ENCODE measurements at regions not wholly inside any gene's neighbourhood (a gene's known extent, or its start where the extent isn't known, plus 50 kb on each side); places are given as distances from the start of the nearest gene placed in this dataset.

GRCh38 chr4:11286533-11286932 lies 142.2 kb downstream of the HS3ST1 start:
- Histone ChIP-seq H3K27me3 (no peaks in the 10 kb centered on the region), H3K4me1 (no peaks in the 10 kb centered on the region), H3K9me3 (no peaks in the 10 kb centered on the region), H3K4me3 (no peak overlapping the region), H3K36me3 (replicated peaks in 1 of 2; ENCODE audit: insufficient read depth in 1 of 2, low read depth in 2 of 2) (no peaks in the 10 kb centered on the region), H3K27ac (no peak overlapping the region)
- no peak for ATAC-seq
- intact Hi-C loops (cut with DNase I) = no loop called here
- 6 to 14% methylated on average over 2 of the region's 2 CpGs for WGBS, 2 donors
- TF ChIP-seq, protein P1, sequence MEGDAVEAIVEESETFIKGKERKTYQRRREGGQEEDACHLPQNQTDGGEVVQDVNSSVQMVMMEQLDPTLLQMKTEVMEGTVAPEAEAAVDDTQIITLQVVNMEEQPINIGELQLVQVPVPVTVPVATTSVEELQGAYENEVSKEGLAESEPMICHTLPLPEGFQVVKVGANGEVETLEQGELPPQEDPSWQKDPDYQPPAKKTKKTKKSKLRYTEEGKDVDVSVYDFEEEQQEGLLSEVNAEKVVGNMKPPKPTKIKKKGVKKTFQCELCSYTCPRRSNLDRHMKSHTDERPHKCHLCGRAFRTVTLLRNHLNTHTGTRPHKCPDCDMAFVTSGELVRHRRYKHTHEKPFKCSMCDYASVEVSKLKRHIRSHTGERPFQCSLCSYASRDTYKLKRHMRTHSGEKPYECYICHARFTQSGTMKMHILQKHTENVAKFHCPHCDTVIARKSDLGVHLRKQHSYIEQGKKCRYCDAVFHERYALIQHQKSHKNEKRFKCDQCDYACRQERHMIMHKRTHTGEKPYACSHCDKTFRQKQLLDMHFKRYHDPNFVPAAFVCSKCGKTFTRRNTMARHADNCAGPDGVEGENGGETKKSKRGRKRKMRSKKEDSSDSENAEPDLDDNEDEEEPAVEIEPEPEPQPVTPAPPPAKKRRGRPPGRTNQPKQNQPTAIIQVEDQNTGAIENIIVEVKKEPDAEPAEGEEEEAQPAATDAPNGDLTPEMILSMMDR (IDR thresholded peaks at IDR 0.05) = no peak
- TF ChIP-seq POLR2A (IDR thresholded peaks at IDR 0.05) = no peak
- no peak for DNase-seq

- TF ChIP-seq POLR2A (IDR thresholded peaks at IDR 0.05) = no peak
- TF ChIP-seq, protein P1 (IDR thresholded peaks at IDR 0.05) = no peak
- no peak for ATAC-seq
- Histone ChIP-seq H3K36me3 (replicated peaks in 1 of 2; ENCODE audit: insufficient read depth in 1 of 2, low read depth in 2 of 2) (no peaks in the 10 kb centered on the region), H3K27ac (no peak overlapping the region), H3K27me3 (no peaks in the 10 kb centered on the region), H3K4me3 (no peak overlapping the region), H3K4me1 (no peaks in the 10 kb centered on the region), H3K9me3 (no peaks in the 10 kb centered on the region)
- 29 to 43% methylated on average over 1 of the region's 1 CpG for WGBS, 2 donors
- intact Hi-C loops (cut with DNase I) = no loop called here
- no peak for DNase-seq
These were observed 147.0 kb downstream of the HS3ST1 start for GRCh38 chr4:11281720-11282119.

DNA sequence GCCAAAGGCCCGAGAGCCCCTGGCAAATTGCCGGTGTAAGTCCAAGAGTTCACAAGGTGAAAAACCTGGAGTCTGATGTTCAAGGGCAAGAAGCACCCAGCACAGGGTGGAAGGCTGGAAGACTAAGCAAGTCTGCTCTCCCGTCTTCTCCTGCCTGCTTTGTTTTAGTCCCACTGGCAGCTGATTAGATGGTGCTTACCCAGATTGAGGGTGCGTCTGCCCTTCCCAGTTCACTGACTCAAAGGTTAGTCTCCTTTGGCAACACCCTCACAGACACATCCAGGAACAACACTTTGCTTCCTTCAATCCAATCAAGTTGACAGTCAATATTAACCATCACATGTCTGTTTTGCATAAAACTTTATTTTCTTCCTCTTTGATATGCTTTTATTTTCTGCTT lies 157.4 kb downstream of the HS3ST1 start:
- 59 to 67% methylated on average over 4 of the region's 4 CpGs for WGBS, 2 donors
- DNase-seq (no peak), ATAC-seq (no peak)
- no peaks in the 10 kb centered on the region for H3K9me3 ChIP-seq
- no peak overlapping the region for H3K27ac ChIP-seq
- no peaks in the 10 kb centered on the region for H3K4me1 ChIP-seq
- no peak overlapping the region for H3K4me3 ChIP-seq
- TF ChIP-seq, protein P1 (IDR thresholded peaks at IDR 0.05) = no peak
- no peak for TF ChIP-seq POLR2A (IDR thresholded peaks at IDR 0.05)
- H3K36me3 ChIP-seq (replicated peaks in 1 of 2; ENCODE audit: insufficient read depth in 1 of 2, low read depth in 2 of 2) = no peaks in the 10 kb centered on the region
- intact Hi-C loops (cut with DNase I) = no loop called here
- no peaks in the 10 kb centered on the region for H3K27me3 ChIP-seq

GRCh38 chr4:11268149-11268548 lies 160.5 kb downstream of the HS3ST1 start:
- H3K27ac ChIP-seq = no peak overlapping the region
- H3K36me3 ChIP-seq (replicated peaks in 1 of 2; ENCODE audit: insufficient read depth in 1 of 2, low read depth in 2 of 2) = no peaks in the 10 kb centered on the region
- ATAC-seq = no peak
- WGBS, 2 donors = 21 to 23% methylated on average over 2 of the region's 2 CpGs
- no peaks in the 10 kb centered on the region for H3K4me1 ChIP-seq
- no peak for TF ChIP-seq POLR2A (IDR thresholded peaks at IDR 0.05)
- TF ChIP-seq, protein P1 (IDR thresholded peaks at IDR 0.05) = no peak
- H3K4me3 ChIP-seq = no peak overlapping the region
- intact Hi-C loops (cut with DNase I) = no loop called here
- H3K9me3 ChIP-seq = no peaks in the 10 kb centered on the region
- no peak for DNase-seq
- no peaks in the 10 kb centered on the region for H3K27me3 ChIP-seq

GRCh38 chr4:11264841-11265240 lies 163.9 kb downstream of the HS3ST1 start:
- 35 to 36% methylated on average over 1 of the region's 1 CpG for WGBS, 2 donors
- intact Hi-C loops (cut with DNase I) = no loop called here
- ATAC-seq = no peak
- no peaks in the 10 kb centered on the region for H3K36me3 ChIP-seq (replicated peaks in 1 of 2; ENCODE audit: insufficient read depth in 1 of 2, low read depth in 2 of 2)
- no peak overlapping the region for H3K4me3 ChIP-seq
- no peak overlapping the region for H3K27ac ChIP-seq
- no peaks in the 10 kb centered on the region for H3K9me3 ChIP-seq
- DNase-seq = no peak
- no peaks in the 10 kb centered on the region for H3K4me1 ChIP-seq
- no peaks in the 10 kb centered on the region for H3K27me3 ChIP-seq
- no peak for TF ChIP-seq POLR2A (IDR thresholded peaks at IDR 0.05)
- TF ChIP-seq, protein P1 (IDR thresholded peaks at IDR 0.05) = no peak

Measured in body of pancreas (tissue), 4 donors.